Sigmoid colon (tissue), 6 donors: ENCODE measurements at regions not wholly inside any gene's neighbourhood (a gene's known extent, or its start where the extent isn't known, plus 50 kb on each side); places are given as distances from the start of the nearest gene placed in this dataset.

Experiments
- DNase-seq: peaks from one replicate; pipeline ENCODE4 v3.0.0-alpha.2; 2019
- H3K27ac ChIP-seq, 4 donors: fragments of 200-600 bp; sonication (generic); one replicate each; pipeline ENCODE4 v1.5.1; 2016 to 2019; ENCODE audit warnings: mild to moderate bottlenecking in 1 of 4
- H3K27me3 ChIP-seq, 3 donors: fragments of 200-600 bp; sonication (generic); one replicate each; pipeline ENCODE4 v1.5.1; 2019; ENCODE audit warnings: mild to moderate bottlenecking in 1 of 3
- H3K36me3 ChIP-seq, 4 donors: fragments of 200-600 bp; sonication (generic); one replicate each; pipeline ENCODE4 v1.5.1; 2016 to 2019
- H3K4me1 ChIP-seq, 4 donors: fragments of 200-600 bp; sonication (generic); one replicate each; pipeline ENCODE4 v1.5.1; 2017 to 2019
- H3K4me3 ChIP-seq, 4 donors: fragments of 200-600 bp; sonication (generic); one replicate each; pipeline ENCODE4 v1.5.1; 2017 to 2019; ENCODE audit warnings: mild to moderate bottlenecking in 2 of 4, moderate library complexity in 1 of 4
- H3K9me3 ChIP-seq, 4 donors: fragments of 200-600 bp in 3 of 4; sonication (generic) in 3 of 4; one replicate each; pipeline versions ENCODE4 v1.5.1 to v1.6.1; 2013 to 2019
- CTCF ChIP-seq, 4 experiments: fragments of 450-650 bp in 3 of 4; fragments of 200-600 bp in 1 of 4; IDR thresholded peaks; one replicate each; pipeline ENCODE4 v1.5.1; 2016 to 2019; ENCODE audit warnings: antibody characterized with exemption in 4 of 4, mild to moderate bottlenecking in 3 of 4, moderate library complexity in 2 of 4
- EP300 ChIP-seq, 4 donors: sonication (generic); formaldehyde crosslinking; IDR thresholded peaks; one replicate each; pipeline ENCODE4 v1.6.1; 2017; ENCODE audit warnings: antibody characterized with exemption in 4 of 4
- POLR2A ChIP-seq, 2 donors: fragments of 450-650 bp; IDR thresholded peaks; one replicate each; pipeline ENCODE4 v1.6.1; 2016; ENCODE audit warnings: antibody characterized with exemption in 2 of 2, mild to moderate bottlenecking in 2 of 2, moderate library complexity in 2 of 2
- POLR2AphosphoS5 ChIP-seq, 4 donors: sonication (generic); formaldehyde crosslinking; IDR thresholded peaks; one replicate each; pipeline ENCODE4 v1.6.1; 2017; ENCODE audit warnings: antibody characterized with exemption in 4 of 4
- WGBS, 2 donors: extraction: QIAGEN DNeasy Blood & Tissue Kit; methylation state at CpG; one replicate each; pipeline ENCODE4 v1.1.7; 2013; 5-methylcytosine and 5-hydroxymethylcytosine counted together
- intact Hi-C: fragments of 100-400 bp; cut with DNase I; formaldehyde crosslinking; loops from one replicate; pipeline ENCODE4 v1.15.1; 2023
- donor health status: healthy with polysubstance abuse.
- donor health status: healthy.

DNA sequence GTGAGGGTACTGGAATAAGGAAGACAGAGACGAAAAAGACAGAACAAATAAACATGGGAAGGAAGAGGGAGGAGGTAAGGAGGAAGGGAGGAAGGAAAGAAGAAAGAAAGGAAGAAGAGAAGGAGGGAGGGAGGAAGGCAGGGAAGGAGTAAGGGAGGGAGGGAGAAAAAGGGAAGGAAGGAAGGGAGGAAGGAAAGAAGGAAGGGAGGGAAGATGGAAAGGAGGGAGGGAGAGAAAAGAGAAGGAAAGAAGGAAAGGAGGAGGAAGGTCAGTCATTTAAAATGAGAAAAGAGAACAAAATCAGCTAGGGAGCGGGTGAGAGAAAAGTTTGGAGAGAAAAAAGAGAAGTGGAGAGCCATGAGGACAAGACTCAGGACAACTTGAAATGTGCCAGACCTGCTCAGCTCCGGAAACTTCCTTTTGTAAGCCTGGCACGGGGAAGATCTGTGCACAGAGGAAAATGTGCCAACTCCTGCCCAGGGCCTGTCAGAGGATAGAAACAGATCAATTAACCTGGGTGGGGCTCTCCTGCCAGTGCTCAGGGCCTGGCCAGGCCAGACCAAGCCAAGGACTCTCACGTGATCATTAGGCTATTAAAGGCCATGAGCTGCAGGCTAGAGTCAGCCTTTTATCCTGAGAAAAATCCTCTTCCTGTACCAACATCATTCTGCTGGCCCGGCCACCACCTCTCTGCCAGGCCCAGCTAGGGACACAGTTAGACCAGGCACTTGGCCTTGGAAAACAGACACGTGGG is 50.1 kb upstream of the BCL6 start:
- WGBS, 2 donors = 48 to 77% methylated on average over 7 of the region's 7 CpGs
- Histone ChIP-seq H3K9me3 (no peaks in the 10 kb centered on the region), H3K4me3 (no peak overlapping the region), H3K27me3 (no peaks in the 10 kb centered on the region), H3K27ac (no peak overlapping the region), H3K36me3 (no peaks in the 10 kb centered on the region), H3K4me1 (peaks cover 0 to 5% (median 0%) of the 10 kb centered on the region in 4 donors)
- DNase-seq = no peak
- TF ChIP-seq POLR2A (IDR thresholded peaks at IDR 0.05) (no peak), CTCF (IDR thresholded peaks at IDR 0.05) (no peak), EP300 (IDR thresholded peaks at IDR 0.05) (no peak), POLR2AphosphoS5 (IDR thresholded peaks at IDR 0.05) (no peak)
- intact Hi-C loops = no loop called here

DNA sequence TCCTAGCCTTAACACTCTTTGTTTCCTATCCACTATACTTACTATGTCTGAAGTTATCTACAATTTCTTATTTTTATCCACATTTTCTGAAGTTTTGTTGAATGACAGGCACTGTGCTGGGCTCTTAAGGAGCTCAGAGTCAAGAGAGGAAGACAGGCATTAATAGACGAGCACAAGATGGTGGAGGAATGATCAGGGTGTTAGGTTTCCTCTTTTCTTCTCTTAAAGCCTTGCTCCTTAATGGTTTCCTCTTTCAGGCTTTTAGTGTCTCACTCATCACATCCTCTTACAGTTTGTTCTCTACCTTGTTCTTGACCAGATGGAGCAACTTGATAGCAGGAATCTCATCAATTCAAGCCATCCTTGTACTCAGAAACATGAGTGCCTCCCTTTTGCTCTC is 52.9 kb upstream of the BCL6 start:
- H3K4me1 ChIP-seq = peaks cover 0 to 5% (median 0%) of the 10 kb centered on the region in 4 donors
- no peaks in the 10 kb centered on the region for H3K9me3 ChIP-seq
- 89 to 91% methylated on average over 1 of the region's 1 CpG for WGBS, 2 donors
- no peak overlapping the region for H3K27ac ChIP-seq
- H3K36me3 ChIP-seq = no peaks in the 10 kb centered on the region
- intact Hi-C loops = no loop called here
- DNase-seq = no peak
- no peak for TF ChIP-seq POLR2AphosphoS5 (IDR thresholded peaks at IDR 0.05)
- no peak for TF ChIP-seq CTCF (IDR thresholded peaks at IDR 0.05)
- no peak for TF ChIP-seq POLR2A (IDR thresholded peaks at IDR 0.05)
- TF ChIP-seq EP300 (IDR thresholded peaks at IDR 0.05) = no peak
- no peaks in the 10 kb centered on the region for H3K27me3 ChIP-seq
- H3K4me3 ChIP-seq = no peak overlapping the region

DNA sequence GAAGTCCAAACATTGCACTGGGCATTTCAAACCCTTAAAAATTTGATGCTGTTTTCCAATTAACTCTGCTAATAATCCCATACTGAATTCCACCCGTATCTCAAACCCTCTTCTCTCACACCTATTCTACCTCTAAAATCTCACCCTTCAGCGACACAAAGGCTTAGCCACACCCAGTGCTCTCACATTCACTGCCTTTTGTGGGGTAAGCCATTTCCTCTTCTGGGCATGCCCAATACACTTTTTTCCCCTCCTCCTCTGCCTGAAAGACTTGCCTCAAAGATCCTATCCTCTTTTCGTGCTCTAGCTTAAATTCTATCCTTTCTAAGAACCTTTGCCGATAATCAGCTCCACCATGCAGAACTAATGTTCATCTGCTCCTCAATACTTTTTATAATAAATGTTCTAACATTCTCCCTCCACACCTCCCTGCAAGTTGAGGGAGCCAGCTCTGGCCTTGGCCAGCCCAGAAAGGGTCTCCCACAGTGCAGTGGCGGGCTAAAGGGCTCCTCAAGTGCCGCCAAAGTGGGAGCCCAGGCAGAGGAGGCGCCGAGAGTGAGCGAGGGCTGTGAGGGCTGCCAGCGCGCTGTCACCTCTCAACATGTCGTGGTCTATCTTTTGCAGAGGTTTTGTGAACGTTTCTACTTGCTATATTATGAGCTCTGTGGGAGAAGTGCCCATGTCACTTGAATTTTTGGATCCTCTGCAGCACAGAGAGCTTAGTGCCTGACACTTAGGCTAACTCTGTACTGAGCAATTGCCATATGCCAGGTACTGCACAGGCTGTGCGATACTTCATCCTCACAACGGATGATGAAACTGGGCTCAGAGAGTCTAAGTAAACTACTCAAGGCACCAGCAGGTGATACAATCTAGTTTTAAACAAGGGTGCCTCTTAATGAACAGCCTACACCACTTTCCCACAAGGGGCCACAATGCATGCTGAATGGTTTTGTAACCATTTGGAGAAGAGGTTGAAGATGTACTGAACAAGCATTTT is 53.6 kb upstream of the BCL6 start:
- Histone ChIP-seq H3K4me1 (peaks cover 0 to 5% (median 0%) of the 10 kb centered on the region in 4 donors), H3K36me3 (no peaks in the 10 kb centered on the region), H3K27ac (no peak overlapping the region), H3K27me3 (no peaks in the 10 kb centered on the region), H3K9me3 (no peaks in the 10 kb centered on the region), H3K4me3 (no peak overlapping the region)
- intact Hi-C loops = no loop called here
- no peak for DNase-seq
- WGBS, 2 donors = 83 to 87% methylated on average over 15 of the region's 15 CpGs
- no peak for TF ChIP-seq CTCF (IDR thresholded peaks at IDR 0.05)
- TF ChIP-seq EP300 (IDR thresholded peaks at IDR 0.05) = no peak
- no peak for TF ChIP-seq POLR2A (IDR thresholded peaks at IDR 0.05)
- no peak for TF ChIP-seq POLR2AphosphoS5 (IDR thresholded peaks at IDR 0.05)

GRCh38 chr3:187799942-187800641 is 54.8 kb upstream of the BCL6 start:
- Histone ChIP-seq H3K27ac (no peak overlapping the region), H3K36me3 (no peaks in the 10 kb centered on the region), H3K27me3 (no peaks in the 10 kb centered on the region), H3K4me3 (no peak overlapping the region), H3K9me3 (no peaks in the 10 kb centered on the region), H3K4me1 (peaks cover 0 to 5% (median 0%) of the 10 kb centered on the region in 4 donors)
- no peak for TF ChIP-seq CTCF (IDR thresholded peaks at IDR 0.05)
- no peak for TF ChIP-seq POLR2A (IDR thresholded peaks at IDR 0.05)
- no peak for TF ChIP-seq POLR2AphosphoS5 (IDR thresholded peaks at IDR 0.05)
- no peak for TF ChIP-seq EP300 (IDR thresholded peaks at IDR 0.05)
- no peak for DNase-seq
- intact Hi-C loops = no loop called here
- WGBS, 2 donors = 39 to 46% methylated on average over 4 of the region's 4 CpGs
